NT2/D1 (cell line): ENCODE measurements at regions not wholly inside any gene's neighbourhood (a gene's known extent, or its start where the extent isn't known, plus 50 kb on each side); places are given as distances from the start of the nearest gene placed in this dataset.

Source experiments
- DNase-seq: peaks from one replicate; pipeline ENCODE4 v3.0.0-alpha.2; 2011; ENCODE audit warnings: low read depth, low spot score
- H3K27me3 ChIP-seq: 2 replicates; pipeline ENCODE4 v1.6.0; 2011; ENCODE audit warnings: mild to moderate bottlenecking; ENCODE audit not compliant: insufficient read length, insufficient read depth
- H3K36me3 ChIP-seq: 2 replicates; pipeline ENCODE4 v1.6.1; 2011; ENCODE audit warnings: mild to moderate bottlenecking, low read length, mixed read lengths; ENCODE audit not compliant: insufficient read depth, insufficient read length
- H3K4me1 ChIP-seq: 2 replicates; pipeline ENCODE4 v1.5.1; 2011; ENCODE audit not compliant: insufficient read depth, insufficient read length
- H3K4me3 ChIP-seq: 2 replicates; pipeline ENCODE4 v1.5.1; 2011; ENCODE audit warnings: low read depth; ENCODE audit not compliant: insufficient read length
- H3K9ac ChIP-seq: 2 replicates; pipeline ENCODE4 v1.6.0; 2011; ENCODE audit warnings: low read depth; ENCODE audit not compliant: insufficient read length
- H3K9me3 ChIP-seq: 2 replicates; pipeline ENCODE4 v1.5.1; 2011; ENCODE audit warnings: mild to moderate bottlenecking, low read length; ENCODE audit not compliant: insufficient read depth
- SUZ12 ChIP-seq: IDR thresholded peaks from 2 replicates; pipeline ENCODE4 v1.6.1; 2011; ENCODE audit not compliant: insufficient read length, insufficient read depth; ENCODE audit errors: extremely low read depth
- YY1 ChIP-seq: IDR thresholded peaks from 2 replicates; pipeline ENCODE4 v1.6.1; 2011; ENCODE audit not compliant: insufficient read length, insufficient read depth
- ZNF274 ChIP-seq: IDR thresholded peaks from 2 replicates; pipeline ENCODE4 v1.6.1; 2011; ENCODE audit warnings: mild to moderate bottlenecking, low read depth, low read length

DNA sequence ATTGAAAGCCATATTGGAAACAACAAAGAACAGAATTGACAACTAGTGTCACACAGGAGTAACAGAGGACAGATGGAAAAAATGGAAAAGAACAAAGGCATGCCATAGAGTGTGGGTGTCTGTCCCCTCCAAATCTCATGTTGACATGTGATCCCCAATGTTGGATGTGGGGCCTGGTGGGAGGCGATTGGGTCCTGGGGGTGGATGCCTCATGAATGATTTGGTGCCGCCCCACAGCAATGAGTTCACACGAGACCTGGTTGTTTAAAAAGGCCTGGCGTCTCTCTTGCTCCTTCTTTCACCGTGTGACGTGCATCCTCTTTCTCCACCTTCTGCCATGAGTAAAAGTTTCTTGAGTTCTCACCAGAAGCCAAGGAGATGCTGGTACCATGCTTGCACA lies 87.4 kb upstream of the GPR26 start:
- H3K9me3 ChIP-seq, result no peaks in the 10 kb centered on the region
- TF ChIP-seq YY1, result no peak
- H3K4me1 ChIP-seq, result no peaks in the 10 kb centered on the region
- H3K9ac ChIP-seq, result no peak overlapping the region
- no peak for DNase-seq
- peaks cover 15% of the 10 kb centered on the region for H3K27me3 ChIP-seq
- no peaks in the 10 kb centered on the region for H3K36me3 ChIP-seq
- no peak overlapping the region for H3K4me3 ChIP-seq

DNA sequence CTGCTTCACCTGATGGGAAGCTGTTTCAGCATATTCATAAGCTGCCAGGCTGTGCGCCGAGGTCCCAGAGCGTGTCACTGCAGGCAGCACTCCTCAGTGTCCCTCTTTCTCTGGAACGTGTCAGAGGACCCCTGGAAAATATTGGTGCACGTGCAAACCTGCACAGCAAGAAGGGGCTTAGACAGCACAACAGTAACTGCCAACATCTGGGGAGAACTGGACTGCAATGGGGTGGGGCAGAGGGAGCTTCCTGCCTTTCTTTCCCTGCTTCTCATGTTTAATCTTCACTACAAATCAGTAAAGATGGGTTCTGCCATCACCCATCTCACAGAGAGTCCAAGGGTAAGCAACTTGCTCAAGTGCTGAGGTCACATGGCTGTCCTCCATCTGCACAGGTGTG lies 86.5 kb upstream of the GPR26 start:
- no peak for DNase-seq
- Histone ChIP-seq H3K4me3 (no peak overlapping the region), H3K4me1 (peaks cover 4% of the 10 kb centered on the region), H3K9ac (no peak overlapping the region), H3K36me3 (no peaks in the 10 kb centered on the region), H3K9me3 (no peaks in the 10 kb centered on the region), H3K27me3 (peaks cover 15% of the 10 kb centered on the region)
- TF ChIP-seq SUZ12, result no peak

DNA sequence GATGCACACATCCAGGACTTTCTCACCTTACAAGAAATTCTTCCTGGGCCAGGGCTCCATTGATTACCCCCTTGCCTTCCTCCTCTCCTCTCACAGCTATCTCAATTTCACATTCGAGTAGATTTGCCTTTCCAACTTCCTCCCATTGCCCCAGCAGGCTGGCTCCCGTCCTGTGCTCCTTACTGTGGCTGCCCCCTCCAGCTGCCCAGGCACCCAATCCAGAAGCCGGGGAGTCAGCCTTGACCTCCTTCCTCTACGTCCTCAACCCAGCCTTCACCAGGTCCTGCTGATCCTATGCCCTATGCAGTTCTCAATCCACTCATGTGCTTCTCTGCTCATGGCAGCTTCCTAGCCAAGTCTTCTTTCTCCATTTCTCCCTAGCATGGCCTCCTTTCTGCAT lies 85.7 kb upstream of the GPR26 start:
- no peaks in the 10 kb centered on the region for H3K9me3 ChIP-seq
- H3K4me1 ChIP-seq, result peaks cover 4% of the 10 kb centered on the region
- peaks cover 15% of the 10 kb centered on the region for H3K27me3 ChIP-seq
- DNase-seq, result no peak
- TF ChIP-seq SUZ12, result no peak
- no peak overlapping the region for H3K4me3 ChIP-seq
- no peaks in the 10 kb centered on the region for H3K36me3 ChIP-seq
- H3K9ac ChIP-seq, result no peak overlapping the region

GRCh38 chr10:123581656-123582055 lies 84.5 kb upstream of the GPR26 start:
- no peak for DNase-seq
- Histone ChIP-seq H3K27me3 (peaks cover 15% of the 10 kb centered on the region), H3K4me3 (no peak overlapping the region)

GRCh38 chr10:123582084-123582989 lies 83.8 kb upstream of the GPR26 start:
- peaks cover 4% of the 10 kb centered on the region for H3K4me1 ChIP-seq
- H3K9me3 ChIP-seq, result no peaks in the 10 kb centered on the region
- peak; percentile 72 for DNase-seq
- no peak overlapping the region for H3K9ac ChIP-seq
- TF ChIP-seq YY1, result no peak
- TF ChIP-seq SUZ12, result no peak
- no peak for TF ChIP-seq ZNF274
- peaks cover 15% of the 10 kb centered on the region for H3K27me3 ChIP-seq
- no peaks in the 10 kb centered on the region for H3K36me3 ChIP-seq
- H3K4me3 ChIP-seq, result no peak overlapping the region

More at GRCh38 chr10:123581656-123582055, 84.5 kb upstream of the GPR26 start:
- no peaks in the 10 kb centered on the region for H3K36me3 ChIP-seq
- H3K9me3 ChIP-seq, result no peaks in the 10 kb centered on the region
- TF ChIP-seq YY1, result no peak
- no peak for TF ChIP-seq ZNF274
- no peak for TF ChIP-seq SUZ12
- H3K4me1 ChIP-seq, result peaks cover 4% of the 10 kb centered on the region
- no peak overlapping the region for H3K9ac ChIP-seq

DNA sequence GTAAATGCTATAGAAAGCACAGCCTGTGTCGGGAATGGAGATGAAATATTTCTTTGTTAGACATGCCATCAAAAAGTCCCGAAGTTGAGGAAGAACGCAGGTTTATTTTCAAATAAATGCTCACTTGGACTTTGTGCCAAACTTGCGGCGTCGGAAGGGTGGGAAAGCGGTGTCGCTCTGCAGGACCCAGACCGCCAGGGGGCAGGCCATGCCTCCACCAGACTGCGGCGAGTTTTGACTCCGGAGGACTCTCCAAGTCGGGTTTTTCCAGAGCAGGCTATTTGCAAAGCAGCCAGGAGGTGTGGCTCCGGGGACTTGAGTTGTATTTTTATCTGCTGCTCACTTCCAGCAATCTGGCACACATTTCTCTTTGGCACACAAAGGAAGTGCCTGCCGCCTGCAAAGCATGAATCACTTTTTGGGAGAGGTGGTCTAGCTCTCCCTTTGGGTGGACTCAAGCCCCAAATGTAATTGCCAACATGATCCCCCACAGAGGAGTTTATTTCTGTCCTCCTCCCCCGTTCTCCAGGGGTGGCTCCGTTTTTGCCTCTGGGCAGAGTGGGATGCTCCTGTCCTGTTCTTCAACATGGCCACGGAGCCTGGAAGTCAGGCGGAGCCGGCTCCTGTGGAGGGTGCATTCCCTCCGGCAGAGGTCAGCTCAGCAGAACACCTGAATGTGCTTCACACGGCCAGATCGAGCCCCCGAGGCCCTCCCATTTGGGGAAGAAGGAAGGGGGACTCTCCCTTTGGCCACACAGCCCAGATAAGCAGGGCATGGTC lies 82.3 kb upstream of the GPR26 start:
- no peaks in the 10 kb centered on the region for H3K9me3 ChIP-seq
- H3K4me3 ChIP-seq, result peak overlapping the region; percentile 22
- H3K36me3 ChIP-seq, result no peaks in the 10 kb centered on the region
- H3K9ac ChIP-seq, result peak overlapping the region; percentile 44
- peaks cover 15% of the 10 kb centered on the region for H3K27me3 ChIP-seq
- H3K4me1 ChIP-seq, result peaks cover 4% of the 10 kb centered on the region
- DNase-seq, result peak; percentile 77
- TF ChIP-seq ZNF274 (no peak), YY1 (no peak), SUZ12 (no peak)

- H3K36me3 ChIP-seq, result no peaks in the 10 kb centered on the region
- H3K4me3 ChIP-seq, result no peak overlapping the region
- DNase-seq, result no peak
- peak overlapping the region; percentile 44 for H3K9ac ChIP-seq
- H3K9me3 ChIP-seq, result no peaks in the 10 kb centered on the region
- peaks cover 4% of the 10 kb centered on the region for H3K4me1 ChIP-seq
- TF ChIP-seq ZNF274 (no peak), YY1 (no peak), SUZ12 (no peak)
- peaks cover 15% of the 10 kb centered on the region for H3K27me3 ChIP-seq
Measured at GRCh38 chr10:123584419-123584775, 81.8 kb upstream of the GPR26 start.
